ENCODE measurements at regions not wholly inside any gene's neighbourhood (a gene's known extent, or its start where the extent isn't known, plus 50 kb on each side); places are given as distances from the start of the nearest gene placed in this dataset.

DNA sequence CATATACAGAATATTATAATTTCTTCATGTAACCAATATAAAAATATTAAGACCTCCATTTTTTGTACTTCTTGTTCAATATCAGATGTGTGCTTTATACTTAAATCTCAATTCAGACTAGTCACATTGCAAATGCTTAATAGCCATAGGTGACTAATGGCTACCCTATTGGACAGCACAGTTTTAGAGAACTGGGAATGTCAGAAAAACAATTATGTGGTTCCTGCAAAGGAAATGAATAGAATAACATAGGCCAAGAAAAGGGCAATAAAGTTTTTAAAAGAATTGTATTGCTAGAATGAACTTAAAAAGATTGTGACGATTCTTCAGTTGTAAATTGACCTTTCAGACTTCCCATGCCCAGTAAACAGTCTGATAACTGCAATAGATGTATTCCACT, 843.0 kb downstream of the METTL15 start:
- Histone ChIP-seq H3K4me3 (no peak overlapping the region), H3K9ac (ENCODE audit: insufficient read length) (no peak overlapping the region), H3K9me3 (ENCODE audit: low read depth, low read length) (no peaks in the 10 kb centered on the region), H3K27ac (no peak overlapping the region), H3K36me3 (ENCODE audit: insufficient read depth, low read length) (no peaks in the 10 kb centered on the region)
- no peak for TF ChIP-seq POLR2AphosphoS5 (IDR thresholded peaks at IDR 0.05; ENCODE audit: borderline replicate concordance, low read depth, low read length)
- TF ChIP-seq EZH2 (IDR thresholded peaks at IDR 0.05) = no peak
- TF ChIP-seq FOXP2 (optimal IDR thresholded peaks at IDR 0.05; ENCODE audit: control extremely low read depth, extremely low read length, insufficient read depth) = no peak
- no peak for DNase-seq (ENCODE audit: low read depth, low spot score)

DNA sequence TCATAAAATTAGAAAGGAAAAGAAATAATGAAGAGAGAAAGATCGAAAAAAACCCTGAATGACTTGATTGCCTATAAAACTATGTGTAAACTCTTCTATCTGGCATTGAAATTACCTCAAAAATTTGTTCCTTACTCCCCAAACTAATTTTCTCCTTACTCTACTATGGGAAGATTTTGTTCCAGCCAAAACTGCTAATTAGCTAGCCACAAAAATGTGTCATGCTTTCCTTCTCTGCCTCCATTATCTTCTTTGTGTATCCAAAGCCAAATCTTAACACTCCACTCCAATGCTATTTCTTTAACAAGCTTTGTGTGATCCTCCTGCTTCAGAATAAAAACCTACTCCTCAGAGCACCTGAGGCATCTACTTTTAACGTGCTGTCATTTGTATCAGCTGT, 831.2 kb downstream of the METTL15 start:
- H3K4me3 ChIP-seq = no peak overlapping the region
- H3K27ac ChIP-seq = no peak overlapping the region
- no peaks in the 10 kb centered on the region for H3K9me3 ChIP-seq (ENCODE audit: low read depth, low read length)
- no peaks in the 10 kb centered on the region for H3K36me3 ChIP-seq (ENCODE audit: insufficient read depth, low read length)
- no peak for TF ChIP-seq FOXP2 (optimal IDR thresholded peaks at IDR 0.05; ENCODE audit: control extremely low read depth, extremely low read length, insufficient read depth)
- no peak for TF ChIP-seq POLR2AphosphoS5 (IDR thresholded peaks at IDR 0.05; ENCODE audit: borderline replicate concordance, low read depth, low read length)
- H3K9ac ChIP-seq (ENCODE audit: insufficient read length) = no peak overlapping the region
- no peak for DNase-seq (ENCODE audit: low read depth, low spot score)

DNA sequence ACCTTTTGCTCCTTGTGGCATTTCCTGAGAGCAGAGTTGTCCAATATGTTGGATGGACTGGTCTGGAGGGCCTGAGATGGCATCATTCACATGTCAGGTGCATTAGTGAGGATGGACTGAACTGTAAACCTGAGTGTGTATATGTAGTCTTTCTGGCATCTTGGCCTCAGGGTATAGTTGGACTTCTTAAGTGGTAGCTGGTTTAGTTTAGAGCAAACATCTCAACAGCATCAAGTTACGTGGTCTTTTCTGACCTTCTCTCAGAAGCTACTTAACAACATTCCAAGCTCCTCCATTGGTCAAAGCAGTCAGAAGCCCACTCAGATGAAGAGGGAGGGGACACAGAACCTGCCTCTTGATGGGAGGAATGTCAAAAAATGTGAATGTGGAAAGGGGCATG, 829.9 kb downstream of the METTL15 start:
- Histone ChIP-seq H3K27ac (no peak overlapping the region), H3K4me3 (no peak overlapping the region), H3K9me3 (ENCODE audit: low read depth, low read length) (no peaks in the 10 kb centered on the region), H3K36me3 (ENCODE audit: insufficient read depth, low read length) (no peaks in the 10 kb centered on the region), H3K9ac (ENCODE audit: insufficient read length) (no peak overlapping the region)
- DNase-seq (ENCODE audit: low read depth, low spot score) = no peak
- TF ChIP-seq FOXP2 (optimal IDR thresholded peaks at IDR 0.05; ENCODE audit: control extremely low read depth, extremely low read length, insufficient read depth) (no peak), EZH2 (IDR thresholded peaks at IDR 0.05) (no peak), POLR2AphosphoS5 (IDR thresholded peaks at IDR 0.05; ENCODE audit: borderline replicate concordance, low read depth, low read length) (no peak)

DNA sequence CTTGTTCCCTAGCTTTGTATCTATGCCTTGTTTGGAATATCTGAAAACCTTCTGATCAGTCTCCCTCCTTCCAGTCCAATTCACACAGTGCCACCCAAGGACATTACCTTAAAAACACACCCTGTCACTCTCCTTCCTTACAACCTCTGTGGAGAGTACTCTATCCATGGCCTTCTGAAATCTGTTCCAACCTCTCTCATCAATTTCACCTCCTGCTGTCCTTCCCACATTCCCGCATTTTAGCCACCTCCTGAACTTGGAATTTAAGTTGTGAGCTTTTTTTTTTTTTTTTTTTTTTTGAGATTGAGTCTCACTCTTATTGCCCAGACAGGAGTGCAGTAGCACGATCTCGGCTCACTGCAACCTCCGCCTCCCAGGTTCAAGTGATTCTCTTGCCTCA, 824.8 kb downstream of the METTL15 start:
- H3K9me3 ChIP-seq (ENCODE audit: low read depth, low read length) = no peaks in the 10 kb centered on the region

DNA sequence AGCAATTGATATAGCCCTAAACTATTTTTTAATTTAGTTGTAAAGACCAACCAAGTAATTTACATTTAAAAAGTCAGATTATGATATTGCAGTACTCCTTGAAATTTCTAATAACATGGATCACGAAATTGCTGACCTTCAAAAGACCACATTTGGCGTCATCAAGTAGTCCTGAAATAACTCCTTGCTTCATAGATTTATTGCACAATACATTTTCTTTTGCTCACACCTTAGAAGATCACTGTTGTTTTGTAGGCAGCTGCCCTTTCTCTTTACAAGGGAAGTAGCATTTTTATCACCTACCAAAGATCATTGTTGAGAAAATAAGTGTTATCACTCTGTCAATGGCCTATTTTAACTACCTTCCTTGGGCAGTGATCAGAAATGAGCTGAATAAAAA, 815.8 kb downstream of the METTL15 start:
- no peak overlapping the region for H3K9ac ChIP-seq (ENCODE audit: insufficient read length)
- TF ChIP-seq POLR2AphosphoS5 (IDR thresholded peaks at IDR 0.05; ENCODE audit: borderline replicate concordance, low read depth, low read length) = no peak
- no peak for TF ChIP-seq EZH2 (IDR thresholded peaks at IDR 0.05)
- no peak for TF ChIP-seq FOXP2 (optimal IDR thresholded peaks at IDR 0.05; ENCODE audit: control extremely low read depth, extremely low read length, insufficient read depth)
- no peaks in the 10 kb centered on the region for H3K9me3 ChIP-seq (ENCODE audit: low read depth, low read length)
- no peak for DNase-seq (ENCODE audit: low read depth, low spot score)
- H3K4me3 ChIP-seq = no peak overlapping the region
- H3K36me3 ChIP-seq (ENCODE audit: insufficient read depth, low read length) = no peaks in the 10 kb centered on the region
- H3K27ac ChIP-seq = no peak overlapping the region

More for the DNA sequence above, 824.8 kb downstream of the METTL15 start:
- no peak overlapping the region for H3K4me3 ChIP-seq
- no peaks in the 10 kb centered on the region for H3K36me3 ChIP-seq (ENCODE audit: insufficient read depth, low read length)
- no peak overlapping the region for H3K9ac ChIP-seq (ENCODE audit: insufficient read length)
- no peak for DNase-seq (ENCODE audit: low read depth, low spot score)
- TF ChIP-seq POLR2AphosphoS5 (IDR thresholded peaks at IDR 0.05; ENCODE audit: borderline replicate concordance, low read depth, low read length) (no peak), FOXP2 (optimal IDR thresholded peaks at IDR 0.05; ENCODE audit: control extremely low read depth, extremely low read length, insufficient read depth) (no peak), EZH2 (IDR thresholded peaks at IDR 0.05) (no peak)
- no peak overlapping the region for H3K27ac ChIP-seq

DNA sequence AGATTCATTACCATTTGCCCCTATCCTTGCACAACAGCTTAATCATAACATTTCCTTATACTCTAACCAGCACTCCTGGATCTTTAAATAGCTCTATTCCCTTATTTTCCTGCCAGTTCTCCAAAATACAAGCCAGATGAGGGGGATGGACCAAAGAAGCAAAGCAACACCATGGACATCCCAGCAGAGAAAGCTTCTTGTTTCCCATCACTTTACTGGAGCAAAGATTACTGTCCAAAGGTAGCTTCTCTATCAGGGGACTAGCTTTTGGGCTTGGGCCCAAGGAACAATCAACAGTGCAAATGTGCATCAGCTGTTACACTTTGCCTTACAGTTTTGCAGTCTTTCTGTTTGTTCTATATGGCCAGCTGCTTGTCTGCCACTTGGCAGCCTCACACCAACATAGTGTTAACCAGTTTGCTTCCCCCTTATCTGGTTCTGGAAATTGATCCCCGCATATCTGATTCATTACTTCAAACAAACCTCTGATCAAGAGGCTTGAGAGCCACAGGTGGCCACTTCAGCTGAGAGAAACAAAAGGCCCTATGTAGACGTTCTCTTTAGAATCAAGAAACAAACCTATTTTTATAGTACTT, 814.3 kb downstream of the METTL15 start:
- no peak overlapping the region for H3K4me3 ChIP-seq
- no peak for DNase-seq (ENCODE audit: low read depth, low spot score)

DNA sequence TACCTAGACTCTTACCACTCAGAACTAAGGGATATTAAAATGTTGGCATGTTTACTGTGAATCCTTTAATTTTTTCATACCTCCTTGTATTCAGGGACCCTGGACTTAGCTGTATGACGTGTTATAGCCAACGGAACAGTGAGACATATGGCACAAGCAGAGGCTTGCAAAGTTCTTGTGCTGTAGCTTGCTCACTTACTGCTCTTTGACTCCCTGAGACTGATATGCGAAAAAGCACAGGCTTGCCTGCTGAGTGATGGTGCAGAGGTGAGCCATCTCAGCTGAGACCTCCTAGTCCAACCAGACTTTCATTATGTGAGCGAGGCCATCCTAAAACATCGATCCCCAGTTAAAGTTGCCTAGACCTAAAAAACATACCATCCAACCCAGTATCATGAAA, 811.0 kb downstream of the METTL15 start:
- Histone ChIP-seq H3K9ac (ENCODE audit: insufficient read length) (no peak overlapping the region), H3K27ac (no peak overlapping the region), H3K9me3 (ENCODE audit: low read depth, low read length) (no peaks in the 10 kb centered on the region), H3K4me3 (no peak overlapping the region), H3K36me3 (ENCODE audit: insufficient read depth, low read length) (no peaks in the 10 kb centered on the region)
- no peak for DNase-seq (ENCODE audit: low read depth, low spot score)
- TF ChIP-seq EZH2 (IDR thresholded peaks at IDR 0.05) (no peak), POLR2AphosphoS5 (IDR thresholded peaks at IDR 0.05; ENCODE audit: borderline replicate concordance, low read depth, low read length) (no peak), FOXP2 (optimal IDR thresholded peaks at IDR 0.05; ENCODE audit: control extremely low read depth, extremely low read length, insufficient read depth) (no peak)

More for the DNA sequence above, 814.3 kb downstream of the METTL15 start:
- H3K9me3 ChIP-seq (ENCODE audit: low read depth, low read length) = no peaks in the 10 kb centered on the region
- H3K36me3 ChIP-seq (ENCODE audit: insufficient read depth, low read length) = no peaks in the 10 kb centered on the region
- no peak overlapping the region for H3K9ac ChIP-seq (ENCODE audit: insufficient read length)
- no peak overlapping the region for H3K27ac ChIP-seq
- TF ChIP-seq EZH2 (IDR thresholded peaks at IDR 0.05) = no peak
- no peak for TF ChIP-seq POLR2AphosphoS5 (IDR thresholded peaks at IDR 0.05; ENCODE audit: borderline replicate concordance, low read depth, low read length)
- no peak for TF ChIP-seq FOXP2 (optimal IDR thresholded peaks at IDR 0.05; ENCODE audit: control extremely low read depth, extremely low read length, insufficient read depth)

DNA sequence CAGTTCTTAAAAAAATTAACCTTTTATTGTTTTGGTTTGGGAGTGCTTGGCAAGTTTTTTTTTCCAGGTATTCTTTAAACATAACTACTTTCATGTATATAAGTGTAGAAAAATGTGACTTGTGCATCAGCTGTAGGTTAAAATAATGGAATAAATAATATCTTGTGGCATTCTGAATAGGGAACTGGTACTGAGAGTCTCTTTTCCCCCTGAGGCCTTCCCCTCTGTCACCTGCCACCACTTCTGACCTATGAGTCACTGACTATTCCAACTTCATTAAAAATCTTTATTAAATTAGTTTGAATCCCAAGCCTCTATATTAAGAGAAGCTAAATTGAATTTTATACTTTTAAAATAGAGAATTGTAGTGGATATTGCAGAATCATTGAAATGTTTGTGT, 805.7 kb downstream of the METTL15 start:
- Histone ChIP-seq H3K36me3 (ENCODE audit: insufficient read depth, low read length) (no peaks in the 10 kb centered on the region), H3K4me3 (no peak overlapping the region), H3K27ac (no peak overlapping the region), H3K9me3 (ENCODE audit: low read depth, low read length) (no peaks in the 10 kb centered on the region), H3K9ac (ENCODE audit: insufficient read length) (no peak overlapping the region)
- no peak for DNase-seq (ENCODE audit: low read depth, low spot score)
- no peak for TF ChIP-seq FOXP2 (optimal IDR thresholded peaks at IDR 0.05; ENCODE audit: control extremely low read depth, extremely low read length, insufficient read depth)
- no peak for TF ChIP-seq POLR2AphosphoS5 (IDR thresholded peaks at IDR 0.05; ENCODE audit: borderline replicate concordance, low read depth, low read length)
- TF ChIP-seq EZH2 (IDR thresholded peaks at IDR 0.05) = no peak

DNA sequence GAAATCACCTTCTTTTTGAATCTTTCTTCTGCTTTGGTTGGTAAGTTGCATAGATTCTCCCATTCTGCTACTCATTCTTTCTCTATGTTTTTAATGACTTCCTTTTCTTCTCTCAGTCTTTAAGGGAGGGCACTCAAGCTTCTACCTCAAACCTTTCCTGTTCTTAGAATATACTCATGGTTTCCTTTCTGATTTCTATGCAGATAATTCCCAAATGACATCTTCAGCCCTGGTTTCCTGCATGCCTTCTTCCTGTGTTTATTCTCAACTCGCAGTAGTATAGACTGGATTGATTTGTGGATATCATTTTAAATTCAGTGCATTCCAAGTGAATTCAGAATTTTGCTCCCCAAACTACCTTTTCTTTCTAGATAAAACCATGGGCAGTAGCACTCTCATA, 803.6 kb downstream of the METTL15 start:
- Histone ChIP-seq H3K9me3 (ENCODE audit: low read depth, low read length) (no peaks in the 10 kb centered on the region), H3K4me3 (no peak overlapping the region), H3K36me3 (ENCODE audit: insufficient read depth, low read length) (no peaks in the 10 kb centered on the region), H3K27ac (no peak overlapping the region), H3K9ac (ENCODE audit: insufficient read length) (no peak overlapping the region)
- TF ChIP-seq POLR2AphosphoS5 (IDR thresholded peaks at IDR 0.05; ENCODE audit: borderline replicate concordance, low read depth, low read length) (no peak), EZH2 (IDR thresholded peaks at IDR 0.05) (no peak), FOXP2 (optimal IDR thresholded peaks at IDR 0.05; ENCODE audit: control extremely low read depth, extremely low read length, insufficient read depth) (no peak)
- no peak for DNase-seq (ENCODE audit: low read depth, low spot score)
